HG03060 (cell line): ENCODE measurements at regions not wholly inside any gene's neighbourhood (a gene's known extent, or its start where the extent isn't known, plus 50 kb on each side); places are given as distances from the start of the nearest gene placed in this dataset.
"Not testable (repeated sequence)": the region's sequence is repeated elsewhere in the genome, so short reads cannot be mapped to it uniquely, and the experiment has no call there.

Source experiments
- ATAC-seq: cut with Tn5 transposase; IDR thresholded peaks from one replicate; pipeline ENCODE4 v1.9.1; 2021; ENCODE audit warnings: low read depth, moderate number of reproducible peaks; ENCODE audit not compliant: unreplicated experiment

DNA sequence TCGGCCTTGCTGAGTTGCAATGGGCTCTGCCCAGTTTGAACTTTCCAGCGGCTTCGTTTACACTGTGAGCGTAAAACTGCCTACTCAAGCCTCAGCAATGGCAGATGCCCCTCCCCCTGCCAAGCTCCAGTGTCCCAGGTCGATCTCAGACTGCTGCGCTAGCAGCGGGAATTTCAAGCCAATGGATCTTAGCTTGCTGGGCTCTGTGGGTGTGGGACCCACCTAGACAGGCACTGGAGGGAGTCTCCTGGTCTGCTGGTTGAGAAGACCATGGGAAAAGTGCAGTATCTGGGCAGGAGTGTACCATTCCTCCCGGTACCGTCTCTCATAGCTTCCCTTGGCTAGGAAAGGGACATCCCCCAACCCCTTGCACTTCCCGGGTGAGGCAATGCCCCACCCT is 88.2 kb downstream of the KLHL28 start:
- ATAC-seq = no peak

DNA sequence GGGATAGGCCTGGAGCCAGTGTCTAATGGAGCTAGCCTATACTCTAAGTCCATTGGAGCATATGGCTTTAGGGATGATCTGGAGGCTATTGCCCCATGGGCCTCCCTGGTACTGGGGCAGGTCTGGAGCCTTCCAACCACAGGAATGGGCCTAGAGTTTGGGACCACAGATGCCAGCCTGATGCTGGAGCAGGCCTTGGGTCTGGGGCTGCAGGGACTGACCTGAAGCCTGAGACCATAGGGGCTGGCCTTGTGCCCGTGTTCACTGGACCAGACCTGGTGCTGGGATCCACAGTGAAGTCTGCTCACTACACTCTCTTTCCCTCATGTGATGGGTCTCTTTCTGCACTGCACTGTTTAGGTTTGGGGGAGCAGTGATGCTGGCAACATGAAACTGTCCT is 95.0 kb downstream of the KLHL28 start:
- ATAC-seq = no peak

DNA sequence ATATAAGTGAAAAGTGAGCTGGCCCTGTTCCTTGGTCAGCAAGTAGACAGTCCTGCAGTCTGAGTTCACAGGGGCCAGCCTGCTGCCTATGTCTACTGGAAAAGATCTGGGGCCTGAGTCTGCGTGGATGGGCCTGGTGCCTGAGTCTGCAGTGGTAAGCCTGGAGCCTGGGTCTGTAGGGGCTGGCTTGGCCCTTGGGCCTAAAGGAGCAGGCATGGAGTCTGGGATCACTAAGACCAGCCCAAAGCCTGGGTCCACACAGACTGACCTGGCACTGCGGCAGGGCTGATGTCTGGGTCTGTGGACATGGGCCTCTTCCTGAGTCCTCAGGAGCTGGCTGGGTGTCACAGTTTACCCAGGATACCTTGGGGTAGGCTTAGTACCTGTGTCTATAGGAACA is 95.4 kb downstream of the KLHL28 start:
- ATAC-seq = no peak

GRCh38 chr14:44863271-44863670 is 98.5 kb downstream of the KLHL28 start:
- no peak for ATAC-seq

GRCh38 chr14:44854114-44854513 is 107.6 kb downstream of the KLHL28 start:
- no peak for ATAC-seq

GRCh38 chr14:44847526-44848309 is 114.0 kb downstream of the KLHL28 start:
- no peak for ATAC-seq

GRCh38 chr14:44846232-44846824 is 115.4 kb downstream of the KLHL28 start:
- peak; percentile 51 for ATAC-seq

DNA sequence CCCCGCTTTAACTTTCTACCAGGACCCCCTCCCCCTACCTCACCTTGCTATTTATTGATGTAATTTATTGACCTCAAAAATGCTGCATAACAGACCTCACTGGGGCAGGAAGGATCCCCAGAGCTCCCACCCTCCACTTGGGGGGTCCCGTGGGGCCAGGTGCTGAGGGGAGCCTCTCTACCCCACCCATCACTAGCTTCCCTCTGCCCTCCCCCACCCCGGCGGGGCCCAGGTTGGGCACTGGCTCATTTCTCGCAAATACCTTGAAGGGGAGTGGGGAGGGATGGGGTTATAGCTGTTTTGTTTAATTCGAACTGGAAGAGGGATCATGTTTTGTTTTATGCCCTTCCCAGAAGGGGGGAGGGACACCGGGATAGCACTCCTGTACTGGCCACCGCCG is 125.8 kb downstream of the KLHL28 start:
- not testable (repeated sequence) for ATAC-seq

DNA sequence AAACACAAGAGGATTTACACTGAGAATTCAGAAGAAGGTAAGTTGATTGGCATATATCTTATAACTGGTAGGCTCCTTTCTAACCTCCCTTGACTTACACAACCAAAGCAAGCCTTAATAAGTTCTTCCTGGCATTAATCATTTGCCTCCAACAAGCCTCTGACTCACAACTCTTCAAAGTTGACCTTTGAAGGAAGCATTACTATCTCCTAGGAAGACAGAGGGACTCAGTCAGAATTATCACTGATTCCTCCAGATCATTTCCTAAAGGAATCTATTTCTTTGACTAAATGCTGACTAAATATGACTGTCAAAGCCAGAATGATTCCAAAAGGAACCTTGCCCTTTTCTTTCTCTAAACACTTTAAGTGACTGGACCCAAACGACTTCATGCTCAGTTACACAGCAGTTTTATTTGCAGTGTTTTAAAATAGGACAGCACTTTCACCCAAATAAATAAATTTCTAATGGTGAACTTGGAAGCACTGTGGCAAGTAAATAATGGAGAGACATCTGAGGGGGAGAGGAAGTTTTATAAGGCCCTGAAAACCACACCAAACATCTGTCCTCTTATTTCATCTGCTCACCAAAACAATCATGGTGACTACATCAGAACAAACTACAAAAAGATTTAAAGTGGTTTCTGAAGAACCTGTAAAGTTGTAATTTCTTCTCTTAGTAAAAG is 128.2 kb downstream of the KLHL28 start:
- ATAC-seq = no peak

DNA sequence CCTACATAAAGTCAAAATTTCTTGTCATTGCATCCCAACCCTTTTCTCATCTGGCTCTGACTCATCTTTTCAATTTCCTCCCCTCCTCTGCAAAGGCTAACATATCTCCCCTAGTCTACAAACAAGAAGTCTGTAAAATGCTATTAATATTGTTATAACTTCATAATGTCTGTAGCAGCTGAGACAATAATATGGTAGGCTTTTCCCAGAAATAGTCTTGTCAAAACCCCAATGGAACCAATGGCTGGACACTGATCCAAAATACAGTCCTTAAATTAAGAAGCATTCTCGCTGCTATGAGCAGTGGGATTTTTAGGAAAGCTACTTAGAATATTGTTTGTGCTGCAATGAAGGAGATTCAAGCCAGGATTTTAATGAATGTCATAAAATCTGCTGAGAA is 131.4 kb downstream of the KLHL28 start:
- no peak for ATAC-seq

- ATAC-seq = no peak
These were observed 132.7 kb downstream of the KLHL28 start for GRCh38 chr14:44829021-44829420.

GRCh38 chr14:44828023-44828422 is 133.7 kb downstream of the KLHL28 start:
- no peak for ATAC-seq

GRCh38 chr14:44820230-44820964 is 141.3 kb downstream of the KLHL28 start:
- ATAC-seq = no peak

DNA sequence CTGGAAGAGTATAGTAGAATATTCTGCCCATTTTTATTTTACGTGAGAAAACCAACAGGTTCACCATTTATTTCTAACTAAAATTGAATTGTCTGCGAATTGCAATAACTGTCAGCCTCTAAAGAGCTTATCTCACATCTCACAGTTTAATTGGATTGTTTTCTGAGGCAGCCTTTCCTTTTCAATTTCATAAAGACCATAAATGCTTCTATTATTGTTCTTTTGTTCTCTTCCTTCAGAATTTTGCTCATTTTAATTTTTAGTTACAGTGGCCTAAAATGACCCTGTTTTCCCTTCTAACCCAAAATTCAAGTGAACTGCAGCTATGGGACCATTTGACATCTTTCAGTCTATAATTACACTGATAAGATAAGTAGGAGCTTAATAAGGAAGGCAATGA is 147.6 kb downstream of the KLHL28 start:
- ATAC-seq = no peak

GRCh38 chr14:44812672-44813071 is 149.1 kb downstream of the KLHL28 start:
- no peak for ATAC-seq

DNA sequence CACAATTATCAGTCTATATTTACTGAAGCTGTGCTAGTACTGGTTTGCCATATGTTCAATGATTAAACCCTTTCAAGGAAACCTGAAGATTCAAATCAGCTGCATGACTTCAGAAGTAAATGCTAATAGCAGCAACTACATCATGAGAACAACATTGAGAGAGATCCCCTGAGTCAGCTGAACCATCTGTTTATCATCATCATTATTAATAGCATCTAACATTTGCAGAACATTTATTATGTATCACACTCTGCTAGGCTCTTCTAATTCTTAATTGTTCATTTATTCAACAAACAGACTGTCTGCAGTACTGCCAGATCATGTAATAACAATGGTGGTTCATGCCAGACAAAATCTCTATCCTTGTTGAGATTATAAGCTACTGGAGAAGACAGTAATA is 157.4 kb downstream of the KLHL28 start:
- no peak for ATAC-seq

DNA sequence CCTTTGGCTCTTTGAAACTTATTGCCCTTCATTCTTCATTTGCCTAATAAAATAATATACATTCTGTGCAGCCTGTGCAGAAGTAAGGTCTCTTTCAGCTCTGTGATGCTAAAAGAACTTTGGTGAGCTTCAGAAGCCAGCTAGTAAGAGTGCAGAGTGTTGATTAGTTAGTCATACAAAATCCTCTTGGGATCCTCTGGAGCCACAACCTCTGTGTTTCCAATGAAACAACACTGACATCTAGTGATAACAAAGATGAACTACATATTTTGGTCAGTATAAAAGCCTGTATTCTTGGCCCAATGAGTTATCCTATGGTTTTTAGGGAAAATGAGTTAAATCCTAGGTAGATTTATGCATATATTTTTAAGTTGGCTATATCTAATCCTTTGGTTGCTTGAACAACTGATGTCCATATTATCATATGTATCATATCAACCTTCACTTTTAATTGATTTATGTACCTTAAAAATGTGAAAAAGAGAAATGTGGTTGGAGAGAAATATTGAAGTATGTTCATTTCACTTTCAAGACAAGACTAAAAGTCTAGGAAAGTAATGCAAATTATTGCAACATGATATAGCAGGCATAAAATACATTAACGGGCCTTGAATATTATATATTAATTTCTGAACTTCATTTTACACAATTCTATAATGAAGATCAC is 158.4 kb downstream of the KLHL28 start:
- ATAC-seq = peak; percentile 89

- ATAC-seq = no peak
These were observed 163.1 kb downstream of the KLHL28 start for GRCh38 chr14:44798386-44799242.

GRCh38 chr14:44795725-44796124 is 166.0 kb downstream of the KLHL28 start:
- no peak for ATAC-seq

GRCh38 chr14:44791730-44792129 is 170.0 kb downstream of the KLHL28 start:
- no peak for ATAC-seq
